ENCODE measurements at regions not wholly inside any gene's neighbourhood (a gene's known extent, or its start where the extent isn't known, plus 50 kb on each side); places are given as distances from the start of the nearest gene placed in this dataset.

GRCh38 chrX:140860718-140861117 lies 141.7 kb upstream of the SPANXB1 start:
- TF ChIP-seq CTCF (IDR thresholded peaks at IDR 0.05; ENCODE audit: low read depth, low read length) (no peak), EZH2phosphoT487 (IDR thresholded peaks at IDR 0.05; ENCODE audit: low read depth) (no peak)
